ENCODE measurements at regions not wholly inside any gene's neighbourhood (a gene's known extent, or its start where the extent isn't known, plus 50 kb on each side); places are given as distances from the start of the nearest gene placed in this dataset.

- TF ChIP-seq EZH2phosphoT487 (IDR thresholded peaks at IDR 0.05; ENCODE audit: borderline replicate concordance, low read depth, low read length) (no peak), CTCF (conservative IDR thresholded peaks at IDR 0.05; ENCODE audit: low read length) (no peak)
- no TSS peak for BruUV-seq (replicated peaks)
- H3K9me3 ChIP-seq (ENCODE audit: low read length) = no peaks in the 10 kb centered on the region
- no peak overlapping the region for H3K4me2 ChIP-seq (ENCODE audit: low read length)
- POLR2A ChIA-PET = no interaction called here
- H3K4me1 ChIP-seq (ENCODE audit: insufficient read depth, low read length, poor library complexity, severe bottlenecking) = no peaks in the 10 kb centered on the region
- H4K20me1 ChIP-seq (ENCODE audit: insufficient read depth, low read length) = no peaks in the 10 kb centered on the region
- no peak for DNase-seq (ENCODE audit: low spot score)
- intact Hi-C loops (cut with micrococcal nuclease; ENCODE audit: unreplicated experiment) = no loop called here
- CTCF ChIA-PET (ENCODE audit: unreplicated experiment) = no interaction called here
- no peak overlapping the region for H2AFZ ChIP-seq (ENCODE audit: low read length)
- no peaks in the 10 kb centered on the region for H3K79me2 ChIP-seq (ENCODE audit: insufficient read depth, low read depth, low read length)
- no peak overlapping the region for H3K27ac ChIP-seq (ENCODE audit: low read depth, low read length, poor library complexity, severe bottlenecking)
- H3K4me3 ChIP-seq (ENCODE audit: low read depth, low read length, poor library complexity, severe bottlenecking) = no peak overlapping the region
- no peaks in the 10 kb centered on the region for H3K9me2 ChIP-seq (ENCODE audit: insufficient read depth, low read length)
- no peaks in the 10 kb centered on the region for H3K36me3 ChIP-seq (ENCODE audit: insufficient read depth, low read length)
Observed at GRCh38 chr6:152918991-152919390, 63.9 kb downstream of the FBXO5 start.

GRCh38 chr6:152920016-152920415 is 62.8 kb downstream of the FBXO5 start:
- POLR2A ChIA-PET = interaction anchor here (1.6 kb wide), 1 partner anchor 17 kb away, joined by 3 read pairs; no protein-coding TSS in a partner anchor
- no peak for TF ChIP-seq EZH2phosphoT487 (IDR thresholded peaks at IDR 0.05; ENCODE audit: borderline replicate concordance, low read depth, low read length)
- TF ChIP-seq CTCF (conservative IDR thresholded peaks at IDR 0.05; ENCODE audit: low read length) = no peak
- no TSS peak for BruUV-seq (replicated peaks)

More at GRCh38 chr6:152920016-152920415, 62.8 kb downstream of the FBXO5 start:
- no peak overlapping the region for H3K4me3 ChIP-seq (ENCODE audit: low read depth, low read length, poor library complexity, severe bottlenecking)
- no peaks in the 10 kb centered on the region for H3K36me3 ChIP-seq (ENCODE audit: insufficient read depth, low read length)
- H3K9me3 ChIP-seq (ENCODE audit: low read length) = no peaks in the 10 kb centered on the region
- no peaks in the 10 kb centered on the region for H3K9me2 ChIP-seq (ENCODE audit: insufficient read depth, low read length)
- CTCF ChIA-PET (ENCODE audit: unreplicated experiment) = no interaction called here
- intact Hi-C loops (cut with micrococcal nuclease; ENCODE audit: unreplicated experiment) = no loop called here
- H3K79me2 ChIP-seq (ENCODE audit: insufficient read depth, low read depth, low read length) = no peaks in the 10 kb centered on the region
- no peak overlapping the region for H2AFZ ChIP-seq (ENCODE audit: low read length)
- H3K27ac ChIP-seq (ENCODE audit: low read depth, low read length, poor library complexity, severe bottlenecking) = no peak overlapping the region
- no peak overlapping the region for H3K4me2 ChIP-seq (ENCODE audit: low read length)
- no peaks in the 10 kb centered on the region for H4K20me1 ChIP-seq (ENCODE audit: insufficient read depth, low read length)
- no peak for DNase-seq (ENCODE audit: low spot score)
- no peaks in the 10 kb centered on the region for H3K4me1 ChIP-seq (ENCODE audit: insufficient read depth, low read length, poor library complexity, severe bottlenecking)
